HG02970 (cell line): ENCODE measurements at regions not wholly inside any gene's neighbourhood (a gene's known extent, or its start where the extent isn't known, plus 50 kb on each side); places are given as distances from the start of the nearest gene placed in this dataset.

ENCODE experiments used
- ATAC-seq: cut with Tn5 transposase; IDR thresholded peaks from one replicate; pipeline ENCODE4 v1.9.1; 2021; ENCODE audit warnings: mild to moderate bottlenecking, moderate library complexity, moderate number of reproducible peaks; ENCODE audit not compliant: unreplicated experiment, low FRiP score

GRCh38 chr2:146351689-146352088, 1493.1 kb upstream of the ACVR2A start:
- ATAC-seq: no peak

DNA sequence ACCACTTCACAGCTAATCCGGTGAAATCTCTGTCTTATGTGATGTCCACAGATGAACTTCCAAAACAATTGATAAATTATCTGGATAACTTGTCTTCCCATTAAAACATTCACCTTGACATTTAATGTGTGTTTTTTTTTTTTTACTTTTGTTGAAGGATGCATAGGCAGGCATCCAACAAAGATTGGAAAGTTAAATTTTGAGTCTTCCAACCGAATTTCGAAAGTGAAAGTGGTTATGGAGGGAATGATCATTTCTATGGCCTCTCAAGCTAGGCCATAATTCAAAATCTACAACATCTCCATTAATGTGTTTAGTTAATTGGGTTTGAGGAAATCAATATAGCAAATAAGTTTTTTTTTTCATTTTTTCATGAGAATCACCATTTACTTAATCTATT, 1495.5 kb upstream of the ACVR2A start:
- no peak for ATAC-seq

DNA sequence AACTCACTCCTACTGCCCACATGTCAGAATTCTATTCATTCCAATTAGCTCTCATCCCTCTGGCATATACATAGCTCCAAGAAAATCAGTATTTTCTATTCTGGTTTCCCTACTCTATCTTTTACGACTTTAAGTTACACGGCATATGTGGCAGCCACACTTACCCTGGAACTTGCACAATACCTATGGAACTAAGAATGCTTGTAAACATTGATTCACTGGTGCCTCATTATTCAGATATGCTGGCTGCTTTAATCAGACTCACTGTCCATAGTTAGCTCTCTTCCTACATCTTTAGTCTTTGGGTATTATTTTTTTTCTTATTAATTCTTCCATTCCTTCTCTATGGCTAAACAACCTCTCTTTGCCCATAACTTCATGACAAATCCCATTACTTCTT, 1519.9 kb upstream of the ACVR2A start:
- ATAC-seq: no peak

- no peak for ATAC-seq
These were observed 1521.3 kb upstream of the ACVR2A start for GRCh38 chr2:146323564-146323963.

- ATAC-seq: no peak
These were observed 1523.7 kb upstream of the ACVR2A start for GRCh38 chr2:146321175-146321574.

DNA sequence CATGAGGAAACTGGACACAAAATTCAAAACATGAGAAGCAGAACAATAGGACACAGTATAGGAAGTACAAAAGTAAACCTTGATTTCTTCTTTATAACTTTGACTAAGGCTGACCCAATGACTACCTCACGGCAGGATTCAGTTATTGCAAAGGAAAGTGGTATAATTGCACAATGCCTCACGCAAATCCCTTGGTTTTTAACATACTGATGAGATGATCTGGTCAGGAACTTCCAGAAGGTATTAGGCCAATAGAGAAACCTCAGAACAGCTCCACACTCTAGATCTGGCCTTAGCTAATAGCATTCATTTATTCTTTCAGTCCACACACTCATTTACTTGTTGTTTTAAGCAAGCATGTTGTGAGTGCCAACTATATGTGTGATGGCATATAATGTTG, 1526.9 kb upstream of the ACVR2A start:
- no peak for ATAC-seq

- ATAC-seq: no peak
These were observed 1531.9 kb upstream of the ACVR2A start for GRCh38 chr2:146312899-146313298.

GRCh38 chr2:146305164-146305563, 1539.7 kb upstream of the ACVR2A start:
- ATAC-seq: no peak

DNA sequence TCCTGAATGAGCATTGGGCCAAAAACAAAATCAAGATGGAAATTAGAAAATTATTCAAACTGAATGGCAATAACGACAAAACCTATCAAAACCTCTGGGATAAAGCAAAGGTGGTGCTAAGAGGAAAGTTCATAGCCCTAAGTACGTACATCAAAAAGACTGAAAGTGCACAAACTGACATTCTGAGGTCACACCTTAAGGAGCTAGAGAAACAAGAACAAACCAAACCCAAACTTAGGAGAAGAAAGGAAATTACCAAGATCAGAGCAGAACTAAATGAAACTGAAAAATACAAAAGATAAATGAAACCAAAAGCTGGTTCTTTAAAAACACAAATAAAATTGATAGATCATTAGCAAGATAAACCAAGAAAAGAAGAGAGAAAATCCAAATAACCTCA, 1543.5 kb upstream of the ACVR2A start:
- no peak for ATAC-seq

- no peak for ATAC-seq
These were observed 1549.7 kb upstream of the ACVR2A start for GRCh38 chr2:146295080-146295670.

- ATAC-seq: no peak
These were observed 1557.5 kb upstream of the ACVR2A start for GRCh38 chr2:146287281-146287680.

DNA sequence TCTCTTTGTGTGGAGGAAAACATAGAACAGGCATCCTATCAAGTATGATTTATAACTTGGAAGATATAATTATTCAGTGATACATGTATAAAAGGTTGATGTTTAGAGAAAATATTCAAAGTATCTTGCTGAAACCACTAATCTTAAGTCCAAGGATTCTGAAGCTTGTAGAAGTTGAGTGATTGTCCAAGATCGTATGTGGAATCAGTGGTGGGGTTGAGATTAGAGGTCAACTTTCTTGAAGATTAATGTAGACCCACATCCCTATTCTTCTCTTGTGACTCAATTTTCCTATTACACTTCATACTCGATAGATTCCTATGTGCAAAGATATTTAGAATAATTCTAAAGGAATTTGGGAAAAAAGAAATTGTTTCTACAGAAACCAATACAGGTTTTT, 1565.9 kb upstream of the ACVR2A start:
- no peak for ATAC-seq

GRCh38 chr2:146271131-146271831, 1573.5 kb upstream of the ACVR2A start:
- no peak for ATAC-seq

- ATAC-seq: no peak
These were observed 1574.2 kb upstream of the ACVR2A start for GRCh38 chr2:146270618-146271017.

DNA sequence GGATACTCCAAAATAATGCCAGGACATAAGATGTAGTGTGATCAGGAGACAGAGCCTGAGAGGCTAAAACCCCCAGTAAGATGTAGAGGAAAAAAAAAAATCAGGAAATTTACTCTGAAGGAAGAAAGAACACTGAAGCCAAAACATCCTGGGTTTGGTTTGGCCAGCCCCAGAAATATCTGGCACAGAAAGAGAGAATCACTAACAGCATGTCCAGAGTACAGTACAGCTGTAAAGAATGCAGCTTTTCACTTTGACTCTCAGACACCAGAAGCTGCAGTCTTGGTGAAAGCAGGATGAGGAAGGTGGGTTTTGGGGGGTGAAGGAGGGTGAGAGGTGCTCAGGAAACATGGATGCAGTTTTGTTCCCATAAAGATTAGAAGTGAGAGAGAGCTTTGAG, 1577.7 kb upstream of the ACVR2A start:
- ATAC-seq: no peak

- no peak for ATAC-seq
These were observed 1579.2 kb upstream of the ACVR2A start for GRCh38 chr2:146265656-146266055.

DNA sequence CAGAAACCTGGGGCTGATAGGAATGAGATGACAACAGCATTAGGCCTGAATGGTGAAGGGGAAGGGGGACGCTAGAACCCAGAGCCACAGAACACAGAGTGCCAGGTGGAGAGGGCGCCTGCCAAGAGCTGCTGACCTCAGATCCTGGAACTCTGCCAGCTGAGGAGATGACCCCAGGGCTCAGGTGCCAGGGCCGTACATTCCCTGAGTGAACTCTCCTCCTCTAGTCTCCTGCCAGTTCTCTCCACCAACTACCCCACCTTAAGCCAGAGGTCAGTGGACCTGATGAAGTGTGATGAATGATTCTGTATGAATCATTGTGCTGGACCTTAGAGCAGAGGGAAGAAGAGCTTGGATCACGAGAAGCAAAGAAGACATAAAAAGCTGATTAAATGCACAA, 1582.2 kb upstream of the ACVR2A start:
- ATAC-seq: no peak

DNA sequence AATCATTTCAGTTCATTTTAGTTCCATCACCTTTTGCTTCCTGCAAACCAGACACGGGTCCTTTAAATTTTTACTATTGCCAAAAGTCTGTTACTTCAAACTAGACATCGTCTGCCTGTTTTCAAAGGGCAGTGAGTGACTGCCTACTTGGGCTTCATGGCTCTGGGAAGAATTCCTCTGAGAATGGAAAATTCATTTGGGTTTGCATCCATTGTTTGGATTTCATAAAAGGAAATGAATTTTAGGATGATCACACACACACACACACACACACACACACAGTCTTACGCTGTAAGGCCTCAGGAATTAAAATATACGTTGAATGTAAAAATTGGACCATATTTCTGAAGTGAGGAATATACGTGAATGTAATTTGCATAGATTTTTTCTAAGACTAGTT, 1584.3 kb upstream of the ACVR2A start:
- no peak for ATAC-seq

DNA sequence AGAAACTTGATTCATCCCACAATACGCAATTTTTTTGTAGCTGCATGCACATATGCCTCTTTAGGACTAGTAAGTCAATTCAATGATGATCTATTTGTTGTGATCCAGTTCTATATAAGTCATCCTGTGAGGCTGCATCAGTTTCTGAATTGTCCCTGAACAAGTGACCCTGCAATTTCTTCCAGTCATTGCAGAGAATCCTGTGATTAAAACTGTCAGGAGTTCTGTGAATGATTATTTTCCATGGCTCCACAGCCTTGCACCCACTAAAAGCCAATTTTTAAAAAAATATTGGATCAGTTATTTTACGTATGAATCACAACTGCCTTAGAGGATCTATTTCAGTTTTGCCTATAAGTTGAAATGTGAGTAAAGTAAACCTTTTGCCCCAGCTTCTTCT, 1585.0 kb upstream of the ACVR2A start:
- no peak for ATAC-seq

- ATAC-seq: no peak
These were observed 1586.8 kb upstream of the ACVR2A start for GRCh38 chr2:146258071-146258470.

DNA sequence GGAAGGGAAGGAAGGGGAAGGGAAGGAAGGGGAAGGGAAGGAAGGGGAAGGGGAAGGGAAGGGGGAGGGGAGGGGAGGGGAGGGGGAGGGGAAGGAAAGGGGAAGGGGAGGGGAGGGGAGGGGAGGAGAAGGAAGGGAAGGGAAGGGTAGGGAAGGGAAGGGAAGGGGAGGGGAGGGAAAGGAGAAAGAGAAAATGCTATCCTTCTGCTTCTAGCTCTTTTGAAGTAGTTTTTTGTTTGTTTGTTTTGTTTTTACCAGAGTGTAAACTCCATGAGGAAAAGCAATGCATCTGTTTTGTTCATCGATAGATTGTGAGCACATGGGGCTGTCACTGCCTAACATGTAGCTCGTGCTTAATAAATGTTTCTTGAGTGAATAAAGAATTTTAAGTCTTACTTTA, 1592.7 kb upstream of the ACVR2A start:
- ATAC-seq: no peak

- no peak for ATAC-seq
These were observed 1593.5 kb upstream of the ACVR2A start for GRCh38 chr2:146251328-146251727.
